HG03558 (cell line): ENCODE measurements at regions not wholly inside any gene's neighbourhood (a gene's known extent, or its start where the extent isn't known, plus 50 kb on each side); places are given as distances from the start of the nearest gene placed in this dataset.
"Not testable (repeated sequence)": the region's sequence is repeated elsewhere in the genome, so short reads cannot be mapped to it uniquely, and the experiment has no call there.

Experiments
- ATAC-seq: cut with Tn5 transposase; IDR thresholded peaks from one replicate; pipeline ENCODE4 v1.9.1; 2021; ENCODE audit warnings: moderate number of reproducible peaks; ENCODE audit not compliant: unreplicated experiment; ENCODE audit errors: extremely low read depth

- ATAC-seq = no peak
Observed at GRCh38 chr17:31688701-31689100, 170.3 kb downstream of the COPRS start.

- no peak for ATAC-seq
Observed at GRCh38 chr17:31687505-31688126, 171.4 kb downstream of the COPRS start.

- no peak for ATAC-seq
Observed at GRCh38 chr17:31686495-31686894, 172.5 kb downstream of the COPRS start.

GRCh38 chr17:31684901-31685300 is 174.1 kb downstream of the COPRS start:
- no peak for ATAC-seq

- ATAC-seq = no peak
Observed at GRCh38 chr17:31680126-31680525, 178.9 kb downstream of the COPRS start.

GRCh38 chr17:31679667-31680066 is 179.4 kb downstream of the COPRS start:
- ATAC-seq = no peak

- ATAC-seq = no peak
Observed at GRCh38 chr17:31678431-31678830, 180.6 kb downstream of the COPRS start.

GRCh38 chr17:31677681-31678080 is 181.4 kb downstream of the COPRS start:
- no peak for ATAC-seq

- ATAC-seq = no peak
Observed at GRCh38 chr17:31677036-31677435, 182.0 kb downstream of the COPRS start.

- not testable (repeated sequence) for ATAC-seq
Observed at GRCh38 chr17:31675392-31675791, 183.7 kb downstream of the COPRS start.

GRCh38 chr17:31674717-31675349 is 184.2 kb downstream of the COPRS start:
- ATAC-seq = no peak

- no peak for ATAC-seq
Observed at GRCh38 chr17:31674305-31674704, 184.7 kb downstream of the COPRS start.

GRCh38 chr17:31673076-31673475 is 186.0 kb downstream of the COPRS start:
- no peak for ATAC-seq

- ATAC-seq = no peak
Observed at GRCh38 chr17:31672161-31672819, 186.8 kb downstream of the COPRS start.

GRCh38 chr17:31663576-31663975 is 195.5 kb downstream of the COPRS start:
- ATAC-seq = no peak

GRCh38 chr17:31660684-31661083 is 198.4 kb downstream of the COPRS start:
- no peak for ATAC-seq

GRCh38 chr17:31657876-31658275 is 201.2 kb downstream of the COPRS start:
- no peak for ATAC-seq

GRCh38 chr17:31654936-31655335 is 204.1 kb downstream of the COPRS start:
- no peak for ATAC-seq

- ATAC-seq = no peak
Observed at GRCh38 chr17:31653691-31654090, 205.4 kb downstream of the COPRS start.

- ATAC-seq = no peak
Observed at GRCh38 chr17:31650756-31651520, 208.1 kb downstream of the COPRS start.

GRCh38 chr17:31649302-31649701 is 209.7 kb downstream of the COPRS start:
- no peak for ATAC-seq
